Nucleus accumbens (tissue), 56 donors: ENCODE measurements at regions not wholly inside any gene's neighbourhood (a gene's known extent, or its start where the extent isn't known, plus 50 kb on each side); places are given as distances from the start of the nearest gene placed in this dataset.
"Not testable (repeated sequence)": the region's sequence is repeated elsewhere in the genome, so short reads cannot be mapped to it uniquely, and the experiment has no call there.

Experiments used
- DNase-seq, 56 donors: peaks; one replicate each; lab custom pipeline; 2025; lab: John Stamatoyannopoulos, UW

GRCh38 chr13:79937771-79938216 is 403.1 kb downstream of the SPRY2 start:
- peak in 50 of 56 donors; percentile 2 to 64 (median 28) for DNase-seq

GRCh38 chr13:79937311-79937710 is 403.6 kb downstream of the SPRY2 start:
- DNase-seq = no peak

- DNase-seq = peak in 53 of 56 donors; percentile 15 to 90 (median 69)
These were observed 404.4 kb downstream of the SPRY2 start for GRCh38 chr13:79936368-79937136.

- no peak for DNase-seq
These were observed 405.8 kb downstream of the SPRY2 start for GRCh38 chr13:79935121-79935520.

GRCh38 chr13:79933389-79933788 is 407.5 kb downstream of the SPRY2 start:
- DNase-seq = no peak

- DNase-seq = no peak
These were observed 408.4 kb downstream of the SPRY2 start for GRCh38 chr13:79932556-79932955.

- not testable (repeated sequence) for DNase-seq
These were observed 416.9 kb downstream of the SPRY2 start for GRCh38 chr13:79923973-79924556.

- DNase-seq = no peak
These were observed 421.8 kb downstream of the SPRY2 start for GRCh38 chr13:79919091-79919490.

- no peak for DNase-seq
These were observed 422.3 kb downstream of the SPRY2 start for GRCh38 chr13:79918620-79919019.

GRCh38 chr13:79917628-79918027 is 423.3 kb downstream of the SPRY2 start:
- DNase-seq = no peak

GRCh38 chr13:79915114-79915811 is 425.7 kb downstream of the SPRY2 start:
- no peak for DNase-seq

- no peak for DNase-seq
These were observed 427.6 kb downstream of the SPRY2 start for GRCh38 chr13:79913141-79913827.

- no peak for DNase-seq
These were observed 428.5 kb downstream of the SPRY2 start for GRCh38 chr13:79912403-79912802.

- DNase-seq = peak in 1 of 56 donors; percentile 1
These were observed 429.9 kb downstream of the SPRY2 start for GRCh38 chr13:79910875-79911540.

GRCh38 chr13:79909644-79910043 is 428.7 kb downstream of the NDFIP2 start:
- DNase-seq = no peak

GRCh38 chr13:79908381-79908780 is 427.4 kb downstream of the NDFIP2 start:
- no peak for DNase-seq

GRCh38 chr13:79907527-79907926 is 426.6 kb downstream of the NDFIP2 start:
- DNase-seq = no peak

- no peak for DNase-seq
These were observed 425.4 kb downstream of the NDFIP2 start for GRCh38 chr13:79906345-79906744.

- DNase-seq = no peak
These were observed 424.1 kb downstream of the NDFIP2 start for GRCh38 chr13:79905018-79905417.

GRCh38 chr13:79904581-79904980 is 423.6 kb downstream of the NDFIP2 start:
- no peak for DNase-seq
